ENCODE measurements at regions not wholly inside any gene's neighbourhood (a gene's known extent, or its start where the extent isn't known, plus 50 kb on each side); places are given as distances from the start of the nearest gene placed in this dataset.

DNA sequence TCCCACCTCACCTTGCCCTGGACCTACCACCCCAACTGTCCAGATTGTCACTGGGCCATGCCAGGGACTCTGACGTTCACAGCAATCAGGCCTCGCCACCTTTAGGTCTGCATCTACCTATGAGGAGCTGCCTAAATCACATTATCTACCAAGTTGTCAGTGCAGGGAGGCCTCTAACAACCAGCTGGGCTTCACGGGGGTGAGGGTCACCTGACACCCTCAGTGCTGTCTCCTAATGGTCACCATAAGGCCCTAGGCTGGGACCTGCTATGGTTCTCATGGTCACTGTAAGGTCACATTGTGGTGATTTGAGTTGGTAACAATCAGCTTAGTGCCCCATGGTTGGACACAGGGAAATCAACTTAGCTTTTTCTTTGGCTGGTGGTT is 119.2 kb upstream of the CXCL14 start:
- no peak overlapping the region for H3K27ac ChIP-seq (ENCODE audit: low read length)
- H3K79me2 ChIP-seq (replicated peaks; ENCODE audit: insufficient read depth, low read length) = no peaks in the 10 kb centered on the region
- H2AFZ ChIP-seq (ENCODE audit: low read depth, low read length) = no peak overlapping the region
- TF ChIP-seq MXI1 (conservative IDR thresholded peaks at IDR 0.05; ENCODE audit: poor library complexity, severe bottlenecking) (no peak), EP300 (conservative IDR thresholded peaks at IDR 0.05; ENCODE audit: poor library complexity, severe bottlenecking) (no peak), SMC3 (conservative IDR thresholded peaks at IDR 0.05; ENCODE audit: poor library complexity) (no peak), EZH2 (IDR thresholded peaks at IDR 0.05; ENCODE audit: borderline replicate concordance, insufficient read depth, low read length, poor library complexity, severe bottlenecking) (no peak), RAD21 (conservative IDR thresholded peaks at IDR 0.05) (no peak), POLR2AphosphoS5 (IDR thresholded peaks at IDR 0.05) (no peak), TAF1 (IDR thresholded peaks at IDR 0.05; ENCODE audit: low read depth) (no peak)
- TF ChIP-seq, protein P1, sequence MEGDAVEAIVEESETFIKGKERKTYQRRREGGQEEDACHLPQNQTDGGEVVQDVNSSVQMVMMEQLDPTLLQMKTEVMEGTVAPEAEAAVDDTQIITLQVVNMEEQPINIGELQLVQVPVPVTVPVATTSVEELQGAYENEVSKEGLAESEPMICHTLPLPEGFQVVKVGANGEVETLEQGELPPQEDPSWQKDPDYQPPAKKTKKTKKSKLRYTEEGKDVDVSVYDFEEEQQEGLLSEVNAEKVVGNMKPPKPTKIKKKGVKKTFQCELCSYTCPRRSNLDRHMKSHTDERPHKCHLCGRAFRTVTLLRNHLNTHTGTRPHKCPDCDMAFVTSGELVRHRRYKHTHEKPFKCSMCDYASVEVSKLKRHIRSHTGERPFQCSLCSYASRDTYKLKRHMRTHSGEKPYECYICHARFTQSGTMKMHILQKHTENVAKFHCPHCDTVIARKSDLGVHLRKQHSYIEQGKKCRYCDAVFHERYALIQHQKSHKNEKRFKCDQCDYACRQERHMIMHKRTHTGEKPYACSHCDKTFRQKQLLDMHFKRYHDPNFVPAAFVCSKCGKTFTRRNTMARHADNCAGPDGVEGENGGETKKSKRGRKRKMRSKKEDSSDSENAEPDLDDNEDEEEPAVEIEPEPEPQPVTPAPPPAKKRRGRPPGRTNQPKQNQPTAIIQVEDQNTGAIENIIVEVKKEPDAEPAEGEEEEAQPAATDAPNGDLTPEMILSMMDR (IDR thresholded peaks at IDR 0.05; ENCODE audit: poor library complexity, severe bottlenecking) = no peak
- TF ChIP-seq, protein P2, sequence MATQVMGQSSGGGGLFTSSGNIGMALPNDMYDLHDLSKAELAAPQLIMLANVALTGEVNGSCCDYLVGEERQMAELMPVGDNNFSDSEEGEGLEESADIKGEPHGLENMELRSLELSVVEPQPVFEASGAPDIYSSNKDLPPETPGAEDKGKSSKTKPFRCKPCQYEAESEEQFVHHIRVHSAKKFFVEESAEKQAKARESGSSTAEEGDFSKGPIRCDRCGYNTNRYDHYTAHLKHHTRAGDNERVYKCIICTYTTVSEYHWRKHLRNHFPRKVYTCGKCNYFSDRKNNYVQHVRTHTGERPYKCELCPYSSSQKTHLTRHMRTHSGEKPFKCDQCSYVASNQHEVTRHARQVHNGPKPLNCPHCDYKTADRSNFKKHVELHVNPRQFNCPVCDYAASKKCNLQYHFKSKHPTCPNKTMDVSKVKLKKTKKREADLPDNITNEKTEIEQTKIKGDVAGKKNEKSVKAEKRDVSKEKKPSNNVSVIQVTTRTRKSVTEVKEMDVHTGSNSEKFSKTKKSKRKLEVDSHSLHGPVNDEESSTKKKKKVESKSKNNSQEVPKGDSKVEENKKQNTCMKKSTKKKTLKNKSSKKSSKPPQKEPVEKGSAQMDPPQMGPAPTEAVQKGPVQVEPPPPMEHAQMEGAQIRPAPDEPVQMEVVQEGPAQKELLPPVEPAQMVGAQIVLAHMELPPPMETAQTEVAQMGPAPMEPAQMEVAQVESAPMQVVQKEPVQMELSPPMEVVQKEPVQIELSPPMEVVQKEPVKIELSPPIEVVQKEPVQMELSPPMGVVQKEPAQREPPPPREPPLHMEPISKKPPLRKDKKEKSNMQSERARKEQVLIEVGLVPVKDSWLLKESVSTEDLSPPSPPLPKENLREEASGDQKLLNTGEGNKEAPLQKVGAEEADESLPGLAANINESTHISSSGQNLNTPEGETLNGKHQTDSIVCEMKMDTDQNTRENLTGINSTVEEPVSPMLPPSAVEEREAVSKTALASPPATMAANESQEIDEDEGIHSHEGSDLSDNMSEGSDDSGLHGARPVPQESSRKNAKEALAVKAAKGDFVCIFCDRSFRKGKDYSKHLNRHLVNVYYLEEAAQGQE (IDR thresholded peaks at IDR 0.05; ENCODE audit: borderline replicate concordance) = no peak
- no peaks in the 10 kb centered on the region for H3K9me3 ChIP-seq (ENCODE audit: low read length)
- no peaks in the 10 kb centered on the region for H3F3A ChIP-seq (ENCODE audit: insufficient read depth, low read length, poor library complexity, severe bottlenecking)
- H4K20me1 ChIP-seq (ENCODE audit: insufficient read depth) = no peaks in the 10 kb centered on the region
- no peaks in the 10 kb centered on the region for H3K36me3 ChIP-seq (ENCODE audit: insufficient read depth, low read length)
- no peak overlapping the region for H3K4me3 ChIP-seq (ENCODE audit: low read length)
- H3K27me3 ChIP-seq (ENCODE audit: insufficient read depth, low read depth, low read length) = no peaks in the 10 kb centered on the region
- H3K4me2 ChIP-seq (ENCODE audit: low read length) = no peak overlapping the region
- no peak overlapping the region for H3K9ac ChIP-seq (ENCODE audit: low read length)
- no peaks in the 10 kb centered on the region for H3K9me2 ChIP-seq (ENCODE audit: insufficient read depth, low read length)

- Histone ChIP-seq H3K27ac (ENCODE audit: low read length) (no peak overlapping the region), H3F3A (ENCODE audit: insufficient read depth, low read length, poor library complexity, severe bottlenecking) (no peaks in the 10 kb centered on the region), H3K9me3 (ENCODE audit: low read length) (no peaks in the 10 kb centered on the region), H3K27me3 (ENCODE audit: insufficient read depth, low read depth, low read length) (no peaks in the 10 kb centered on the region), H3K4me2 (ENCODE audit: low read length) (no peak overlapping the region), H3K79me2 (replicated peaks; ENCODE audit: insufficient read depth, low read length) (no peaks in the 10 kb centered on the region), H3K9ac (ENCODE audit: low read length) (no peak overlapping the region), H4K20me1 (ENCODE audit: insufficient read depth) (no peaks in the 10 kb centered on the region), H3K4me3 (ENCODE audit: low read length) (no peak overlapping the region), H3K9me2 (ENCODE audit: insufficient read depth, low read length) (no peaks in the 10 kb centered on the region), H3K36me3 (ENCODE audit: insufficient read depth, low read length) (no peaks in the 10 kb centered on the region), H2AFZ (ENCODE audit: low read depth, low read length) (no peak overlapping the region)
- TF ChIP-seq, protein P2 (IDR thresholded peaks at IDR 0.05; ENCODE audit: borderline replicate concordance) = no peak
Measured at GRCh38 chr5:135697251-135697958, 118.6 kb upstream of the CXCL14 start.

All from neural cell (in vitro differentiated cells).